ENCODE measurements at regions not wholly inside any gene's neighbourhood (a gene's known extent, or its start where the extent isn't known, plus 50 kb on each side); places are given as distances from the start of the nearest gene placed in this dataset.
A peak's percentile ranks its signal among the peaks of the same experiment; 100 is the strongest.

GRCh38 chr20:55646851-55647250 is 358.5 kb downstream of the CBLN4 start:
- H4K91ac ChIP-seq (ENCODE audit: low read length) = no peak overlapping the region
- H3K14ac ChIP-seq (ENCODE audit: low read length in 2 of 2) = no peak overlapping the region
- no peak for DNase-seq
- 63% methylated on average over 2 of the region's 4 CpGs for WGBS
- H2BK5ac ChIP-seq (ENCODE audit: low read depth, low read length, poor library complexity, severe bottlenecking) = no peak overlapping the region
- no peak overlapping the region for H2BK12ac ChIP-seq (ENCODE audit: low read length in 2 of 2)
- H2BK120ac ChIP-seq (ENCODE audit: low read depth, low read length) = no peak overlapping the region
- H3K9me3 ChIP-seq (ENCODE audit: control insufficient read depth, low read length) = no peaks in the 10 kb centered on the region
- H2AK5ac ChIP-seq (ENCODE audit: low read length, severe bottlenecking) = no peak overlapping the region
- H2AFZ ChIP-seq (ENCODE audit: low read depth, low read length) = no peak overlapping the region
- no peaks in the 10 kb centered on the region for H3K27me3 ChIP-seq (ENCODE audit: control insufficient read depth in 1 of 2, insufficient read depth in 1 of 2, low read length in 2 of 2)
- H3K18ac ChIP-seq (ENCODE audit: low read depth in 1 of 2, low read length in 2 of 2) = no peak overlapping the region
- H3K4me2 ChIP-seq (ENCODE audit: low read length, poor library complexity, severe bottlenecking) = no peak overlapping the region
- H3K4ac ChIP-seq (ENCODE audit: low read depth in 1 of 2, low read length in 2 of 2) = no peak overlapping the region
- H3K79me1 ChIP-seq (replicated peaks; ENCODE audit: low read length, poor library complexity, severe bottlenecking) = no peaks in the 10 kb centered on the region
- no peak overlapping the region for H3K4me3 ChIP-seq (ENCODE audit: insufficient read depth in 1 of 2, low read depth in 1 of 2, low read length in 2 of 2)
- H3K23ac ChIP-seq (ENCODE audit: low read length in 2 of 2) = no peak overlapping the region
- no peaks in the 10 kb centered on the region for H3K36me3 ChIP-seq (ENCODE audit: control insufficient read depth in 1 of 2, insufficient read depth in 2 of 2, low read depth in 1 of 2, low read length in 2 of 2)
- H3K4me1 ChIP-seq (ENCODE audit: control insufficient read depth, insufficient read depth, low read depth, low read length) = no peaks in the 10 kb centered on the region
- H3K9ac ChIP-seq (ENCODE audit: low read length) = no peak overlapping the region
- no peak overlapping the region for H2BK15ac ChIP-seq (ENCODE audit: low read depth, poor library complexity, severe bottlenecking)
- H4K8ac ChIP-seq (ENCODE audit: low read length) = no peak overlapping the region
- H3K27ac ChIP-seq (ENCODE audit: low read length, poor library complexity, severe bottlenecking) = no peak overlapping the region

GRCh38 chr20:55641497-55641896 is 363.8 kb downstream of the CBLN4 start:
- H2BK12ac ChIP-seq (ENCODE audit: low read length in 2 of 2) = no peak overlapping the region
- DNase-seq = no peak
- H3K23ac ChIP-seq (ENCODE audit: low read length in 2 of 2) = no peak overlapping the region
- no peak overlapping the region for H3K4ac ChIP-seq (ENCODE audit: low read depth in 1 of 2, low read length in 2 of 2)
- no peak overlapping the region for H2BK15ac ChIP-seq (ENCODE audit: low read depth, poor library complexity, severe bottlenecking)
- no peak overlapping the region for H4K91ac ChIP-seq (ENCODE audit: low read length)
- H3K27ac ChIP-seq (ENCODE audit: low read length, poor library complexity, severe bottlenecking) = no peak overlapping the region
- H2AK5ac ChIP-seq (ENCODE audit: low read length, severe bottlenecking) = no peak overlapping the region
- WGBS = 38% methylated on average over 1 of the region's 1 CpG
- H3K14ac ChIP-seq (ENCODE audit: low read length in 2 of 2) = no peak overlapping the region
- no peak overlapping the region for H2BK5ac ChIP-seq (ENCODE audit: low read depth, low read length, poor library complexity, severe bottlenecking)
- H3K4me1 ChIP-seq (ENCODE audit: control insufficient read depth, insufficient read depth, low read depth, low read length) = no peaks in the 10 kb centered on the region
- no peak overlapping the region for H3K9ac ChIP-seq (ENCODE audit: low read length)
- H3K4me3 ChIP-seq (ENCODE audit: insufficient read depth in 1 of 2, low read depth in 1 of 2, low read length in 2 of 2) = no peak overlapping the region
- no peak overlapping the region for H2AFZ ChIP-seq (ENCODE audit: low read depth, low read length)
- no peak overlapping the region for H3K18ac ChIP-seq (ENCODE audit: low read depth in 1 of 2, low read length in 2 of 2)
- H2BK120ac ChIP-seq (ENCODE audit: low read depth, low read length) = no peak overlapping the region
- no peaks in the 10 kb centered on the region for H3K36me3 ChIP-seq (ENCODE audit: control insufficient read depth in 1 of 2, insufficient read depth in 2 of 2, low read depth in 1 of 2, low read length in 2 of 2)
- H3K4me2 ChIP-seq (ENCODE audit: low read length, poor library complexity, severe bottlenecking) = no peak overlapping the region
- no peak overlapping the region for H4K8ac ChIP-seq (ENCODE audit: low read length)
- H3K27me3 ChIP-seq (ENCODE audit: control insufficient read depth in 1 of 2, insufficient read depth in 1 of 2, low read length in 2 of 2) = no peaks in the 10 kb centered on the region
- H3K79me1 ChIP-seq (replicated peaks; ENCODE audit: low read length, poor library complexity, severe bottlenecking) = no peaks in the 10 kb centered on the region
- peaks cover 3% of the 10 kb centered on the region for H3K9me3 ChIP-seq (ENCODE audit: control insufficient read depth, low read length)

GRCh38 chr20:55635870-55636269 is 369.4 kb downstream of the CBLN4 start:
- Histone ChIP-seq H2BK120ac (ENCODE audit: low read depth, low read length) (no peak overlapping the region), H3K27ac (ENCODE audit: low read length, poor library complexity, severe bottlenecking) (no peak overlapping the region), H3K23ac (ENCODE audit: low read length in 2 of 2) (no peak overlapping the region), H3K4me1 (ENCODE audit: control insufficient read depth, insufficient read depth, low read depth, low read length) (no peaks in the 10 kb centered on the region), H3K79me1 (replicated peaks; ENCODE audit: low read length, poor library complexity, severe bottlenecking) (no peaks in the 10 kb centered on the region), H3K27me3 (ENCODE audit: control insufficient read depth in 1 of 2, insufficient read depth in 1 of 2, low read length in 2 of 2) (no peaks in the 10 kb centered on the region), H4K91ac (ENCODE audit: low read length) (no peak overlapping the region), H3K14ac (ENCODE audit: low read length in 2 of 2) (no peak overlapping the region), H3K4me2 (ENCODE audit: low read length, poor library complexity, severe bottlenecking) (peak overlapping the region; percentile 29), H2AFZ (ENCODE audit: low read depth, low read length) (no peak overlapping the region), H3K36me3 (ENCODE audit: control insufficient read depth in 1 of 2, insufficient read depth in 2 of 2, low read depth in 1 of 2, low read length in 2 of 2) (no peaks in the 10 kb centered on the region), H3K9me3 (ENCODE audit: control insufficient read depth, low read length) (peaks cover 5% of the 10 kb centered on the region), H4K8ac (ENCODE audit: low read length) (no peak overlapping the region), H2BK12ac (ENCODE audit: low read length in 2 of 2) (no peak overlapping the region), H2AK5ac (ENCODE audit: low read length, severe bottlenecking) (no peak overlapping the region), H2BK15ac (ENCODE audit: low read depth, poor library complexity, severe bottlenecking) (no peak overlapping the region), H3K9ac (ENCODE audit: low read length) (no peak overlapping the region), H3K4me3 (ENCODE audit: insufficient read depth in 1 of 2, low read depth in 1 of 2, low read length in 2 of 2) (no peak overlapping the region), H3K18ac (ENCODE audit: low read depth in 1 of 2, low read length in 2 of 2) (no peak overlapping the region), H2BK5ac (ENCODE audit: low read depth, low read length, poor library complexity, severe bottlenecking) (no peak overlapping the region), H3K4ac (ENCODE audit: low read depth in 1 of 2, low read length in 2 of 2) (no peak overlapping the region)
- 94% methylated on average over 1 of the region's 2 CpGs for WGBS
- DNase-seq = no peak

GRCh38 chr20:55632592-55632991 is 372.7 kb downstream of the CBLN4 start:
- no peaks in the 10 kb centered on the region for H3K36me3 ChIP-seq (ENCODE audit: control insufficient read depth in 1 of 2, insufficient read depth in 2 of 2, low read depth in 1 of 2, low read length in 2 of 2)
- no peak overlapping the region for H2BK120ac ChIP-seq (ENCODE audit: low read depth, low read length)
- H3K4me3 ChIP-seq (ENCODE audit: insufficient read depth in 1 of 2, low read depth in 1 of 2, low read length in 2 of 2) = no peak overlapping the region
- no peak overlapping the region for H2AFZ ChIP-seq (ENCODE audit: low read depth, low read length)
- H3K27ac ChIP-seq (ENCODE audit: low read length, poor library complexity, severe bottlenecking) = no peak overlapping the region
- H3K4me1 ChIP-seq (ENCODE audit: control insufficient read depth, insufficient read depth, low read depth, low read length) = no peaks in the 10 kb centered on the region
- no peak overlapping the region for H3K18ac ChIP-seq (ENCODE audit: low read depth in 1 of 2, low read length in 2 of 2)
- no peak overlapping the region for H2BK5ac ChIP-seq (ENCODE audit: low read depth, low read length, poor library complexity, severe bottlenecking)
- WGBS = 79% methylated on average over 6 of the region's 6 CpGs
- no peak for DNase-seq
- no peak overlapping the region for H3K23ac ChIP-seq (ENCODE audit: low read length in 2 of 2)
- H3K4ac ChIP-seq (ENCODE audit: low read depth in 1 of 2, low read length in 2 of 2) = no peak overlapping the region
- H4K91ac ChIP-seq (ENCODE audit: low read length) = no peak overlapping the region
- H2BK15ac ChIP-seq (ENCODE audit: low read depth, poor library complexity, severe bottlenecking) = no peak overlapping the region
- no peaks in the 10 kb centered on the region for H3K27me3 ChIP-seq (ENCODE audit: control insufficient read depth in 1 of 2, insufficient read depth in 1 of 2, low read length in 2 of 2)
- H3K14ac ChIP-seq (ENCODE audit: low read length in 2 of 2) = no peak overlapping the region
- no peak overlapping the region for H2AK5ac ChIP-seq (ENCODE audit: low read length, severe bottlenecking)
- peaks cover 3% of the 10 kb centered on the region for H3K9me3 ChIP-seq (ENCODE audit: control insufficient read depth, low read length)
- H4K8ac ChIP-seq (ENCODE audit: low read length) = no peak overlapping the region
- no peak overlapping the region for H3K4me2 ChIP-seq (ENCODE audit: low read length, poor library complexity, severe bottlenecking)
- H2BK12ac ChIP-seq (ENCODE audit: low read length in 2 of 2) = no peak overlapping the region
- H3K9ac ChIP-seq (ENCODE audit: low read length) = no peak overlapping the region
- no peaks in the 10 kb centered on the region for H3K79me1 ChIP-seq (replicated peaks; ENCODE audit: low read length, poor library complexity, severe bottlenecking)

Data from mesenchymal stem cell (in vitro differentiated cells and primary cell).